CD8-positive, alpha-beta memory T cell (primary cell): ENCODE measurements at regions not wholly inside any gene's neighbourhood (a gene's known extent, or its start where the extent isn't known, plus 50 kb on each side); places are given as distances from the start of the nearest gene placed in this dataset.

Source experiments
- CTCF ChIA-PET: fragments of 350-600 bp; sonication (Branson Sonifier 250); formaldehyde crosslinking; loops from one replicate; lab custom pipeline; 2021; ENCODE audit warnings: antibody characterized with exemption; lab: Charles Lee
- POLR2A ChIA-PET: fragments of 350-600 bp; sonication (Branson Sonifier 250); formaldehyde crosslinking; loops from one replicate; lab custom pipeline; 2021; ENCODE audit warnings: antibody characterized with exemption; lab: Charles Lee
- DNase-seq, 5 donors: peaks; one replicate each; pipeline versions ENCODE4 v3.0.0 to v3.0.0-alpha.2; 2020 to 2022; ENCODE audit warnings: mixed read lengths in 1 of 5
- H3K27ac ChIP-seq: one replicate; pipeline ENCODE4 v1.7.0; 2013; ENCODE audit warnings: low read depth, mild to moderate bottlenecking, low read length, moderate library complexity
- H3K27me3 ChIP-seq: 2 replicates; pipeline ENCODE4 v1.7.0; 2013; ENCODE audit warnings: low read length, mild to moderate bottlenecking; ENCODE audit not compliant: insufficient read depth, poor library complexity, severe bottlenecking
- H3K36me3 ChIP-seq: 2 replicates; pipeline ENCODE4 v1.7.0; 2013; ENCODE audit warnings: mild to moderate bottlenecking, low read length, moderate library complexity; ENCODE audit not compliant: insufficient read depth
- H3K4me1 ChIP-seq: 2 replicates; pipeline ENCODE4 v1.7.0; 2013; ENCODE audit warnings: mild to moderate bottlenecking, low read length, moderate library complexity; ENCODE audit not compliant: insufficient read depth
- H3K4me3 ChIP-seq: 2 replicates; pipeline ENCODE4 v1.7.0; 2013; ENCODE audit warnings: mild to moderate bottlenecking, low read length
- H3K9me3 ChIP-seq: 2 replicates; pipeline ENCODE4 v1.7.0; 2013; ENCODE audit warnings: mild to moderate bottlenecking, low read length
- H3K27ac Mint-ChIP-seq, 8 donors: one replicate each; pipeline ENCODE4 v1.8.0; 2020 to 2021; ENCODE audit warnings: mixed read lengths in 8 of 8, mild to moderate bottlenecking in 6 of 8, inconsistent platforms in 3 of 8, moderate library complexity in 3 of 8
- H3K27me3 Mint-ChIP-seq, 2 donors: one replicate each; pipeline ENCODE4 v1.8.0; 2020 to 2021; ENCODE audit warnings: mixed read lengths in 2 of 2, mild to moderate bottlenecking in 1 of 2, moderate library complexity in 1 of 2
- H3K36me3 Mint-ChIP-seq, 3 donors: one replicate each; pipeline ENCODE4 v1.8.0; 2020 to 2021; ENCODE audit warnings: mixed read lengths in 3 of 3, inconsistent platforms in 1 of 3, mild to moderate bottlenecking in 1 of 3
- H3K4me1 Mint-ChIP-seq, 3 donors: one replicate each; pipeline ENCODE4 v1.8.0; 2020 to 2021; ENCODE audit warnings: mixed read lengths in 3 of 3, inconsistent platforms in 1 of 3, mild to moderate bottlenecking in 1 of 3
- H3K4me3 Mint-ChIP-seq, 7 donors: one replicate each; pipeline ENCODE4 v1.8.0; 2020 to 2021; ENCODE audit warnings: mixed read lengths in 7 of 7, mild to moderate bottlenecking in 6 of 7, moderate library complexity in 4 of 7, inconsistent platforms in 2 of 7
- H3K9me3 Mint-ChIP-seq, 5 donors: one replicate each; pipeline ENCODE4 v1.8.0; 2020 to 2022; ENCODE audit warnings: mixed read lengths in 5 of 5, mild to moderate bottlenecking in 3 of 5, moderate library complexity in 2 of 5, inconsistent platforms in 1 of 5

DNA sequence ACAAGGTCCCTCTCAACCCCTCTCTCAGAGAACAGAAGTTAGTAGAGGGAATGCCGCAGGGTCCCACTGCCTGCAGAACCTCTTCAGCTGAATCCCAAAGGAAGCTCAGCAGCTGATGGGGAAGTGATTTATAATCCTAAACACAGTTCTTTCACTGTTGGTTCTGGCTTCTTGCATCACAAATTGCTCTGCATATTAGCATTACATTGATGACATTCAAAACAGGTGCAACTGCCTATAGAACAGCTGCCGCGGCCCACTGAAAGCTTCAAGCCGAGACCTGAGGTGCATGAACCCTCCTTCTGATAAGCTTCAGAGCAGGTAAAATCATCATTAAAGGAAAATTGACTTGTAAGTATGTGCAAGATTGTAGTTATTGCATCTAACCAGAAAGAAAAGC, 75.2 kb upstream of the KIRREL3 start:
- Histone ChIP-seq H3K27me3 (no peaks in the 10 kb centered on the region), H3K27ac (no peak overlapping the region), H3K9me3 (no peaks in the 10 kb centered on the region), H3K36me3 (no peaks in the 10 kb centered on the region), H3K4me1 (no peaks in the 10 kb centered on the region), H3K4me3 (no peak overlapping the region)
- H3K27me3 Mint-ChIP-seq = peaks cover 0 to 2% of the 10 kb centered on the region in 2 donors
- H3K36me3 Mint-ChIP-seq = no peaks in the 10 kb centered on the region
- no peaks in the 10 kb centered on the region for H3K4me1 Mint-ChIP-seq
- H3K9me3 Mint-ChIP-seq = peaks cover 0 to 2% (median 0%) of the 10 kb centered on the region in 5 donors
- DNase-seq = no peak
- ChIA-PET POLR2A (no interaction called here), CTCF (no interaction called here)
- H3K4me3 Mint-ChIP-seq = no peak overlapping the region
- H3K27ac Mint-ChIP-seq = no peak overlapping the region

DNA sequence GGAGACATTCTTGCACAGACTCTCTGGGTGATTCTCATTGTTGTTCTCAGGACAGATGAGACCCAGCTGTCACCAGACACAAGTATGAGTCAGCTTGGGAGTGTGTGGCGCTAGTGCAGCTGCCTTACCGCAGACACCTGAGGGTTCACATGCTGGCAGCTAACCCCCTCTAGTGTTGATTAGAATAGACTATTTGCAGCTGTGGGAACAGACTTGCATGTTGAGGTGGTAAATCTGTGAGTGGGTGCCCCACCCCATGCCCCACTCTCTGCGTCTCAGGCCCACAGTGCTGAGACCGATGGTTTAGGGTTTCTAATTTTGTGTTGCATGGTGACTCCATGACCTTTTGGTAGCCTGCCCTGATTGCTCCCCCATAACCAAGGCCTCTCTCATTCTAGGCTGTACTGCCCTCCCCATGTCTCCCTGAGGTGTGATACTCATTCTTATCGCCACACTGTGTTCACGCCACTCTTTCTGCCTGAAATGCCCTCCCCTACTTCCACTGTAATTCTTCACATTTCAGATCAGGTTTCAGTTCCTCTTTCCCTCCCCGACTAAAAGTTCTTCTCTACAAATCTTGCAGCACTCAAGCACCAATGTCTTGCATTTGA, 73.7 kb upstream of the KIRREL3 start:
- Histone ChIP-seq H3K9me3 (no peaks in the 10 kb centered on the region), H3K27ac (no peak overlapping the region), H3K4me1 (no peaks in the 10 kb centered on the region), H3K4me3 (no peak overlapping the region), H3K36me3 (no peaks in the 10 kb centered on the region), H3K27me3 (no peaks in the 10 kb centered on the region)
- Mint-ChIP-seq H3K9me3 (peaks cover 0 to 2% (median 0%) of the 10 kb centered on the region in 5 donors), H3K27ac (no peak overlapping the region), H3K27me3 (peaks cover 0 to 2% of the 10 kb centered on the region in 2 donors), H3K36me3 (no peaks in the 10 kb centered on the region), H3K4me1 (no peaks in the 10 kb centered on the region), H3K4me3 (no peak overlapping the region)
- CTCF ChIA-PET = no interaction called here
- DNase-seq = no peak
- POLR2A ChIA-PET = no interaction called here

DNA sequence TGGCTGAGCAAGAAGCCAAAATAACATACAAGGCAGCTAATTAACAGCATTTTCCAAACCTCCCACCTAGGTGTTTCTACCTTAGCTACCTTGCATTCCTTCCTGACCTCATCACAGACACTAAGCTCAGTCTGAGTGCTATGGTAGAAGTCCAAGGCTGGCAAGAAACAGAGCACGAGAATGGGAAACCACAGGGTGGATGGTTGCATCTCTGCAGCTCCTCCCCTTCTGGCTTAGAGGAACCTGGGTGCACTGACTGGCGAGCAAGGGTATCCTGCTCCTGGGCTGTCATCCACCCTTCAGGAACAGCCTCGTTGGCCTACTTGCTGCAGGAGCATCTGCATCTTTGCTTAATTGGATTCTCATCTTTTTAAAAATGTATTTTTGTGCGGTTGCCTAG, 73.1 kb upstream of the KIRREL3 start:
- no peak overlapping the region for H3K4me3 ChIP-seq
- peaks cover 0 to 2% of the 10 kb centered on the region in 2 donors for H3K27me3 Mint-ChIP-seq

DNA sequence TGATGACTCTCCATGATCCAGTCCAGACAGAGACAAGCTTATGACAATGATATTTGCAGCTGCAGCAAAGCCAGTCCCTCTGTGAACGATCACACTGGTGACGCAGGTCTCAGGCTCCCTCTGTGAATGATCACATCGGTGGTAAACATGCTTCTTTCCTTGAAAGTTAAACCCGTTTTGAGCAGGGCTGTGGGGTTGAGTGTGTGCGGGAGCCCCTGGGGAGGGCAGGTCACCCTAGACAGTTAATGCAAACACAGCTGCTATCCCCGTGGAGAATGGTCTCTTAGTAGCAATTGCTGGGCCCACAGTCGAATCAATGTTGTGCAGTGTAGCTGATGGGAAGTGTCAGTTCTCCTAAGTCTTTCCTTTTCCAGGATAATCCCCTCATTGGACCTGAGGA, 71.0 kb upstream of the KIRREL3 start:
- Mint-ChIP-seq H3K27ac (no peak overlapping the region), H3K4me3 (no peak overlapping the region), H3K4me1 (no peaks in the 10 kb centered on the region), H3K9me3 (peaks cover 0 to 4% (median 0%) of the 10 kb centered on the region in 5 donors), H3K36me3 (no peaks in the 10 kb centered on the region), H3K27me3 (no peaks in the 10 kb centered on the region)
- H3K36me3 ChIP-seq = no peaks in the 10 kb centered on the region
- no peaks in the 10 kb centered on the region for H3K9me3 ChIP-seq
- no peak overlapping the region for H3K27ac ChIP-seq
- H3K4me3 ChIP-seq = no peak overlapping the region
- no peak for DNase-seq
- no peaks in the 10 kb centered on the region for H3K27me3 ChIP-seq
- ChIA-PET POLR2A (interaction anchor here (0.6 kb wide), 1 partner anchor 12 kb away, joined by 3 read pairs; no protein-coding TSS in a partner anchor), CTCF (no interaction called here)
- no peaks in the 10 kb centered on the region for H3K4me1 ChIP-seq

More for the DNA sequence above, 73.1 kb upstream of the KIRREL3 start:
- no peaks in the 10 kb centered on the region for H3K36me3 ChIP-seq
- H3K4me3 Mint-ChIP-seq = no peak overlapping the region
- ChIA-PET POLR2A (no interaction called here), CTCF (no interaction called here)
- no peaks in the 10 kb centered on the region for H3K9me3 ChIP-seq
- peaks cover 0 to 2% (median 0%) of the 10 kb centered on the region in 5 donors for H3K9me3 Mint-ChIP-seq
- no peaks in the 10 kb centered on the region for H3K27me3 ChIP-seq
- H3K27ac ChIP-seq = no peak overlapping the region
- no peaks in the 10 kb centered on the region for H3K36me3 Mint-ChIP-seq
- no peaks in the 10 kb centered on the region for H3K4me1 ChIP-seq
- no peak overlapping the region for H3K27ac Mint-ChIP-seq
- no peaks in the 10 kb centered on the region for H3K4me1 Mint-ChIP-seq
- no peak for DNase-seq

DNA sequence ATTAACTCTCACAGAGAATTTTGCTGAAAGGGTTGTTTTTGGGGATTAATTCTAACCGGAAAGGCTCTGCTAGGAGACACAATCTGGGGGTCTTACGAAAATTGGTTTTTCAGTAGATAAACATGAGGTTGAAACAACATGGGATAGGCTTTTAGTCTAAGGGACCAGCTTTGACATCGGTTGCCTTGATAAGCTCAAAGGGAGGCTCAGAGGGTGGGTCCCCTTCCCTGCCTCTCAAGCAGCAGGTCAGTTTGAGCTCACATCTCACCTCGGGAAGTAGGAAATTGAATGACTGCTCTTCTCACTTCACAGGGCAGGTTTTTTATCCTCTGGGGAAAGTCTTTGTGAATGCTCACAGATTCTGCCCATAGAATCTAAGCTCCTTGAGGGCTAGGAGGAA, 70.2 kb upstream of the KIRREL3 start:
- DNase-seq = no peak
- H3K9me3 ChIP-seq = no peaks in the 10 kb centered on the region
- H3K4me1 Mint-ChIP-seq = no peaks in the 10 kb centered on the region
- no peak overlapping the region for H3K4me3 ChIP-seq
- peaks cover 0 to 4% (median 0%) of the 10 kb centered on the region in 5 donors for H3K9me3 Mint-ChIP-seq
- H3K27me3 ChIP-seq = no peaks in the 10 kb centered on the region
- no peak overlapping the region for H3K4me3 Mint-ChIP-seq
- H3K4me1 ChIP-seq = no peaks in the 10 kb centered on the region
- POLR2A ChIA-PET = no interaction called here
- no peaks in the 10 kb centered on the region for H3K36me3 ChIP-seq
- H3K27ac ChIP-seq = no peak overlapping the region
- no peak overlapping the region for H3K27ac Mint-ChIP-seq
- H3K27me3 Mint-ChIP-seq = no peaks in the 10 kb centered on the region
- CTCF ChIA-PET = no interaction called here
- no peaks in the 10 kb centered on the region for H3K36me3 Mint-ChIP-seq

DNA sequence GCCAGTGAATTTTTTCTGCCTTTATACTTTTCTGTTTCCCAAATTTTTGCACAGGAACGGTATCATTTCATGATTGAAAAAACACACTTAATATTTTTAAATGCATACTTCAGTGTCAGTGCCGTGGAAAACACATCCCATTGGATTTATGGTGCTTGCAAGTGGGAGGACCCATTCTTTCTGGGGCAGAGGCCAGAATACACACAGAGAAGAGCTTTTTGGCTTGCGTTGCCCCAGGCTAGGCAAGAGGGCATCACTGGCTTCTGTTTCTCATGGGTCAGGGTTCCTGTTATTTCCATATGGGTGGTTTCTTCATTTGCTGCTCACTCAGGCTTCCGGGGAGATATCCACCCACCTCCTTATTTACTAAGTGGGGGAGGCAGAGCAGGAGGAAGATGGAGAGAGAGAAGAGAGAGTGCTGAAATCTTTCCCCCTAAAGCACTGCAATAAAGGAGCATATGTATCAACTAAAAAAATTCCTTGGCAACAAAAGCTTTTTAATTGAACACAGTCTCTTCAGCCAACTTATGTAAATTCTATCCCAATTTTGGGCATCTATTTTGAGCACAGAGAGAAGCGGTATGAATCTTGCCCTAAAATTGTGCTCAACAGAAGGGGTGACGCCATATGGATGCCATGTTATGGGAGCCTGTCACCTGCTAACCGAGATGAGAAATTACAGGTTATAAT, 66.0 kb upstream of the KIRREL3 start:
- Mint-ChIP-seq H3K4me1 (no peaks in the 10 kb centered on the region), H3K4me3 (no peak overlapping the region)

DNA sequence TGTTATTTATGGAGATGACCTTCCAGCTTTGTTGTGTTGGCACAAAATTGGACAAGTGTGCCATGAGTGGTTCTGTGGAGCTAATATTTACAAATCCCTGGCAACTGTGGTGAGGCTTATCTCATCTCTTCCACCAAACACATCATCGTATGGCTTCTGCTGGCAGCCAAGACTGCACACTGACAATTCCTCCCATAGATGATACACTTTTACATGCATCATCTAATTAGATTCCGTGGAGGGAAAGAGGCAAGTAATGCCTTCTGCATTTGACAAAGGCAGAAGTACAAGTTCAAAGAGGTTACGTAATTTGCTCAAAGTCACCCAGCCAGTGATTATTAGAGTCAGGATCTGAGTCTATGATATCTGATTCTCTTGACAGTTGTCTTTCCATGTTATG, 62.7 kb upstream of the KIRREL3 start:
- CTCF ChIA-PET = no interaction called here
- no peaks in the 10 kb centered on the region for H3K9me3 ChIP-seq
- Mint-ChIP-seq H3K4me1 (no peaks in the 10 kb centered on the region), H3K27ac (no peak overlapping the region), H3K27me3 (no peaks in the 10 kb centered on the region), H3K9me3 (no peaks in the 10 kb centered on the region), H3K4me3 (no peak overlapping the region), H3K36me3 (no peaks in the 10 kb centered on the region)
- no peaks in the 10 kb centered on the region for H3K4me1 ChIP-seq
- POLR2A ChIA-PET = no interaction called here
- H3K27ac ChIP-seq = no peak overlapping the region
- DNase-seq = no peak
- H3K36me3 ChIP-seq = no peaks in the 10 kb centered on the region
- no peak overlapping the region for H3K4me3 ChIP-seq
- no peaks in the 10 kb centered on the region for H3K27me3 ChIP-seq

More for the DNA sequence above, 66.0 kb upstream of the KIRREL3 start:
- no peaks in the 10 kb centered on the region for H3K36me3 ChIP-seq
- H3K27me3 ChIP-seq = no peaks in the 10 kb centered on the region
- Mint-ChIP-seq H3K27ac (no peak overlapping the region), H3K27me3 (no peaks in the 10 kb centered on the region), H3K36me3 (no peaks in the 10 kb centered on the region), H3K9me3 (peaks cover 0 to 4% (median 0%) of the 10 kb centered on the region in 5 donors)
- H3K27ac ChIP-seq = no peak overlapping the region
- no peaks in the 10 kb centered on the region for H3K4me1 ChIP-seq
- no peaks in the 10 kb centered on the region for H3K9me3 ChIP-seq
- H3K4me3 ChIP-seq = no peak overlapping the region
- DNase-seq = no peak
- ChIA-PET CTCF (no interaction called here), POLR2A (no interaction called here)

DNA sequence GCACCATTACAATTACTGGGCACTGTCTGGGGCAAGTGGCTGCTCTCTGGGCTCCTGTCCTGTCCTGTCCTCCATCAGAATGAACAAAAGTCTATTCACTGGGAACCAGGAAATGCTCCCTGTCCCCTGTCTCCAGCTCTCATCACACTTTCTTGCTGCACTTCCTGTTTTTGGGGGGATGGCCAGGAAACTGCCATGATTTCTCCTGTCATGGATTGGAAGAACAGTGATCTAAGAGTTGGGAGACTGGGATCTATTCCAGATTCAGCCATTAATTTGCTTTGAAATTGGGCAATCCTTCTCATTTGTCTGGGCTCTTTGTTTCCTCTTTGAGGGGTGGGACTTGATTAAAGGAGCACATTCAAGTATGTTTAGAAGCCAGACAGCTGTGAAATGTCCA, 61.4 kb upstream of the KIRREL3 start:
- Histone ChIP-seq H3K27me3 (no peaks in the 10 kb centered on the region), H3K4me3 (no peak overlapping the region), H3K4me1 (no peaks in the 10 kb centered on the region), H3K9me3 (no peaks in the 10 kb centered on the region), H3K27ac (no peak overlapping the region), H3K36me3 (no peaks in the 10 kb centered on the region)
- ChIA-PET POLR2A (no interaction called here), CTCF (no interaction called here)
- no peak overlapping the region for H3K27ac Mint-ChIP-seq
- H3K4me1 Mint-ChIP-seq = no peaks in the 10 kb centered on the region
- no peak for DNase-seq
- H3K9me3 Mint-ChIP-seq = no peaks in the 10 kb centered on the region
- no peaks in the 10 kb centered on the region for H3K36me3 Mint-ChIP-seq
- no peaks in the 10 kb centered on the region for H3K27me3 Mint-ChIP-seq
- H3K4me3 Mint-ChIP-seq = no peak overlapping the region
